Choroid plexus epithelial cell (primary cell): ENCODE measurements at regions not wholly inside any gene's neighbourhood (a gene's known extent, or its start where the extent isn't known, plus 50 kb on each side); places are given as distances from the start of the nearest gene placed in this dataset.

Source experiments
- DNase-seq: peaks from one replicate; pipeline ENCODE4 v3.0.0-alpha.2; 2010; ENCODE audit warnings: low read depth
- H3K4me3 ChIP-seq: 2 replicates; pipeline ENCODE4 v1.5.1; 2011; ENCODE audit warnings: low read depth, mild to moderate bottlenecking, control low read depth, low read length, moderate library complexity
- CTCF ChIP-seq: conservative IDR thresholded peaks from 2 replicates; pipeline ENCODE4 v1.5.1; 2011; ENCODE audit warnings: low read depth, mild to moderate bottlenecking, control low read depth, inconsistent platforms, low read length, moderate library complexity

- DNase-seq, result peak; percentile 39
- no peak for TF ChIP-seq CTCF
- no peak overlapping the region for H3K4me3 ChIP-seq
Measured at GRCh38 chr14:34328178-34328577, 133.9 kb downstream of the SPTSSA start.

- TF ChIP-seq CTCF, result no peak
- DNase-seq, result no peak
- no peak overlapping the region for H3K4me3 ChIP-seq
Measured at GRCh38 chr14:34325493-34325892, 136.5 kb downstream of the SPTSSA start.

- peak; percentile 63 for TF ChIP-seq CTCF
- H3K4me3 ChIP-seq, result no peak overlapping the region
- DNase-seq, result peak; percentile 64
Measured at GRCh38 chr14:34324363-34324795, 137.7 kb downstream of the SPTSSA start.

- peak; percentile 79 for TF ChIP-seq CTCF
- H3K4me3 ChIP-seq, result no peak overlapping the region
- DNase-seq, result peak; percentile 75
Measured at GRCh38 chr14:34322940-34323418, 139.1 kb downstream of the SPTSSA start.

- TF ChIP-seq CTCF, result no peak
- DNase-seq, result no peak
- no peak overlapping the region for H3K4me3 ChIP-seq
Measured at GRCh38 chr14:34319140-34319539, 142.9 kb downstream of the SPTSSA start.

- no peak for DNase-seq
Measured at GRCh38 chr14:34318014-34318413, 144.0 kb downstream of the SPTSSA start.

GRCh38 chr14:34310724-34311123, 151.3 kb downstream of the SPTSSA start:
- no peak for DNase-seq
- TF ChIP-seq CTCF, result no peak
- H3K4me3 ChIP-seq, result no peak overlapping the region

More at GRCh38 chr14:34318014-34318413, 144.0 kb downstream of the SPTSSA start:
- no peak for TF ChIP-seq CTCF
- H3K4me3 ChIP-seq, result no peak overlapping the region
